Astrocyte of the cerebellum (primary cell): ENCODE measurements at regions not wholly inside any gene's neighbourhood (a gene's known extent, or its start where the extent isn't known, plus 50 kb on each side); places are given as distances from the start of the nearest gene placed in this dataset.

Experiments
- DNase-seq: peaks from one replicate; pipeline ENCODE4 v3.0.0-alpha.2; 2011; ENCODE audit warnings: low read depth
- H3K4me3 ChIP-seq: 2 replicates; pipeline ENCODE4 v1.5.1; 2011; ENCODE audit warnings: mild to moderate bottlenecking, low read depth, low read length, moderate library complexity
- in situ Hi-C: cut with HindIII; loops from 2 replicates; pipeline ENCODE4 v1.10.0; 2017; ENCODE audit warnings: low sequenced_read_pairs
- TF ChIP-seq, protein P1 (sequence below): IDR thresholded peaks from 2 replicates; pipeline ENCODE4 v1.5.1; 2012; ENCODE audit warnings: low read length, low read depth, moderate library complexity, mild to moderate bottlenecking; ENCODE audit errors: missing control alignments

DNA sequence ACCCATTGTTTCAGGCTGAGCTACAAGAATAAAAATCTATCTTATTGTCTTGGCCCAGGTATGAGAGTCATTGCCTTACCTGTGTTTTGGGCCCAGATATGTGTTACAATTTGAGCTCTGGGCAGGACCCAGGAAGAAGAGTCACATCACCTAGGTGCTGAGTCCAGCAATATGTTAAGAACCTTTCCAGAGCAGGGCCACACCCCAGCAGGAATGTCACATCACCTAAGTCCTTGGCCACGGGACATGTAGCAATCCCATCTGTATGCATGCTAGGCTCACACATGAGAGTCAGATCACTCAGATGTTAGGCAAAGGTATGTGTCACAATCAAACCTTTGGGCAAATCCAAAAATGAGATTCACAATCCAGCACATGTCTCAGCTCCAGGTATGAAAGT is 2103.5 kb downstream of the TP53TG3F start:
- in situ Hi-C loops = loop anchor here (25.0 kb wide), 1 partner anchor 101 kb away; no protein-coding TSS in a partner anchor
- no peak overlapping the region for H3K4me3 ChIP-seq
- DNase-seq = no peak
- TF ChIP-seq, protein P1, sequence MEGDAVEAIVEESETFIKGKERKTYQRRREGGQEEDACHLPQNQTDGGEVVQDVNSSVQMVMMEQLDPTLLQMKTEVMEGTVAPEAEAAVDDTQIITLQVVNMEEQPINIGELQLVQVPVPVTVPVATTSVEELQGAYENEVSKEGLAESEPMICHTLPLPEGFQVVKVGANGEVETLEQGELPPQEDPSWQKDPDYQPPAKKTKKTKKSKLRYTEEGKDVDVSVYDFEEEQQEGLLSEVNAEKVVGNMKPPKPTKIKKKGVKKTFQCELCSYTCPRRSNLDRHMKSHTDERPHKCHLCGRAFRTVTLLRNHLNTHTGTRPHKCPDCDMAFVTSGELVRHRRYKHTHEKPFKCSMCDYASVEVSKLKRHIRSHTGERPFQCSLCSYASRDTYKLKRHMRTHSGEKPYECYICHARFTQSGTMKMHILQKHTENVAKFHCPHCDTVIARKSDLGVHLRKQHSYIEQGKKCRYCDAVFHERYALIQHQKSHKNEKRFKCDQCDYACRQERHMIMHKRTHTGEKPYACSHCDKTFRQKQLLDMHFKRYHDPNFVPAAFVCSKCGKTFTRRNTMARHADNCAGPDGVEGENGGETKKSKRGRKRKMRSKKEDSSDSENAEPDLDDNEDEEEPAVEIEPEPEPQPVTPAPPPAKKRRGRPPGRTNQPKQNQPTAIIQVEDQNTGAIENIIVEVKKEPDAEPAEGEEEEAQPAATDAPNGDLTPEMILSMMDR = no peak

DNA sequence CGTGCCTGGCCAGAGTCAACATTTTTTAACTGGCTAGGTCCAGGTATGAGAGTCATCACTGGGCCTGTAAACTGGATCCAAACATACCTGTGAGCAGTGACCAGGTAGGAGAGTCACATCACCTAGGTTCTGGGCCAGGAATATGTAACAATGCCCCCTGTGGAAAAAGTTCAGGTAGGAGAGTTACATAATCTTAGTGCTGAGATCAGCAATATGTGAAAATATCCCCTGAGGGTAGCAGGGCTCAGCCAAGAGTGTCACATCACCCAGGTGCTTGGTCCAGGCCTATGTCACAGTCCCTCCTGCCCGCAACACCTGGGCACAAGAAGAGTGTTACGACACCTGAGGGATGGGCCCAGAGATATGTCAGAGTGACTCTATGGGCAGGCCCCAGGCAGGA is 2104.7 kb downstream of the TP53TG3F start:
- in situ Hi-C loops = loop anchor here (25.0 kb wide), 1 partner anchor 102 kb away; no protein-coding TSS in a partner anchor
- TF ChIP-seq, protein P1 = no peak
- no peak for DNase-seq
- no peak overlapping the region for H3K4me3 ChIP-seq

DNA sequence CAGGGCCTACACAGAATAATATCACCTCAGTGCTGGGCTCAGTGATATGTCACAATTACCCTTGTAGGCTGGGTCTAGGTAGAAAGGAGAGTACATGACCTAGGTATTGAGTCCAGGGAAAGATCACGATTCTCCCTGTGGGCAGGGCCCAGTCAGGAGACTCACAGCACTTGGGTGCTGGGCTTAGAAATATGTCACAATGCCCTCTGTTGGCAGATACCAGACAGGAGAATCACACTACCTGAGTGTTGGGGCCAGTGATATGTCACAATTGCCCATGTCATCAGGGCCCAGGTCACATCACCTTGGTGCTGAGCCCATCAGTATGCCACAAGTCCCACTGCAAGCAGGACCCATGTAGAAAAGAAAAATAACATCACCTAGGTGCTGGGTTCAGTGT is 2105.5 kb downstream of the TP53TG3F start:
- H3K4me3 ChIP-seq = no peak overlapping the region
- DNase-seq = no peak
- TF ChIP-seq, protein P1 = no peak
- in situ Hi-C loops = loop anchor here (25.0 kb wide), 1 partner anchor 103 kb away; no protein-coding TSS in a partner anchor

DNA sequence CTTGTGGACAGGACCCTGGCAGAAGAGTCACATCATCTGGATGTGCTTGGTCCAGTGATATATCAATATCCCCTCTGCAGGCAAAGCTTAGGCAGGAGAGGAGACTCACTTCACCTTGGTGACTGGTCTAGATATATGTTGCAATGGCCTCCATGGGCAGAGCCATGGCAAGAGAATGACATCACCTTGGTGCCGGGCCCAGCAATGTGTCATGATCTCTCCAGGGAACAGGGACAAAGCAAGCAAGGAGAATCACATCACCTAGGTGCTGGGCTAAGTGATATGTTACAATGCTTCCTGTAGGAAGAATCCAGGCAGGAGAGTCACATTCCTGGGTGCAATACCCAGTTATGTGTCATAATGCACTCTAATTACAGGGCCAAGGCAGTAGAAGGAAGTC is 2106.2 kb downstream of the TP53TG3F start:
- in situ Hi-C loops = loop anchor here (25.0 kb wide), 1 partner anchor 103 kb away; no protein-coding TSS in a partner anchor

DNA sequence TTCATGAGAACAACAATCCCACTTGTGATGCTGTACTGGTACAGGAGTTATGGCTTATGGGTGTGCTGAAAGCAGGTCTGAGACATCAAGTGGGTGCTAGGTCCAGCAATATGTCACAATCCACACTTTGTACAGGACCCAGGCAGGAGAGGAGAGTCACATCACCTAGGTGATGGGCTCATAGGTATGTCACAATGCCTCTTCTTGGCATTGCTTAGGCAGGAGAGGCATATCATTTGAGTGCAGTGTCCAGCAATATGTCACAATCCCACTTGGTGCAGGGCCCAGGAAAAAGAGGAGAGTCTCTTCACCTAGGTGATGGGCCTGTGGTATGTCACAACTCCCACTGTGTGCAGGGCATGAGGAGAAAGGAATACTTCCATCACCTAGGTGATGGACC is 2110.0 kb downstream of the TP53TG3F start:
- DNase-seq = no peak
- in situ Hi-C loops = loop anchor here (25.0 kb wide), 1 partner anchor 107 kb away; no protein-coding TSS in a partner anchor
- H3K4me3 ChIP-seq = no peak overlapping the region
- TF ChIP-seq, protein P1 = no peak

More for the DNA sequence above, 2106.2 kb downstream of the TP53TG3F start:
- TF ChIP-seq, protein P1 = no peak
- DNase-seq = no peak
- H3K4me3 ChIP-seq = no peak overlapping the region

DNA sequence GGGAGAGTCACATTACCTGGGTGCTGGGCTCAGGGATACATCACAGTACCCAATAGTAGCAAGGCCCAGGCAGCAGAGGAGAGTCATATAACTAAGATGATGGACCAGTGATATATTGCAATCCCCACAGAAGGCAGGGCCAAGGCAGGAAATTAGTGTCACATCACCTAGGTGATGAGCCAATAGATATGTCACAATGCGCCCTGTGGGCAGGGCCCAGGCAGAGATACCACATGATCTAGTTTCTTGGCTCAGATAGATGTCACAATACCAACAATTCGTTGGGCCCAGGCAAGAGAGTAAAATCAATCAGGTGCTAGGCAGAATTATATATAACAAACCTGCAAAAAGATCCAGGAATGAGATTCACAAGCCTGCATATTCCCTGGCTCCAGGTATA is 2111.5 kb downstream of the TP53TG3F start:
- TF ChIP-seq, protein P1 = no peak
- in situ Hi-C loops = loop anchor here (25.0 kb wide), 1 partner anchor 109 kb away; no protein-coding TSS in a partner anchor
- DNase-seq = no peak
- no peak overlapping the region for H3K4me3 ChIP-seq
